ENCODE measurements at regions not wholly inside any gene's neighbourhood (a gene's known extent, or its start where the extent isn't known, plus 50 kb on each side); places are given as distances from the start of the nearest gene placed in this dataset.
"Not testable (repeated sequence)": the region's sequence is repeated elsewhere in the genome, so short reads cannot be mapped to it uniquely, and the experiment has no call there.

- H3K36me3 Mint-ChIP-seq: no peaks in the 10 kb centered on the region
- Histone ChIP-seq H3K36me3 (ENCODE audit: insufficient read depth, low read length) (no peaks in the 10 kb centered on the region), H3K4me3 (ENCODE audit: low read length) (no peak overlapping the region), H3K27ac (ENCODE audit: low read depth, low read length) (no peak overlapping the region), H3K27me3 (ENCODE audit: insufficient read depth, low read length, poor library complexity, severe bottlenecking) (no peaks in the 10 kb centered on the region), H3K4me1 (ENCODE audit: insufficient read depth, low read length) (no peaks in the 10 kb centered on the region), H3K9me3 (ENCODE audit: low read length) (no peaks in the 10 kb centered on the region)
- peaks cover 2 to 18% of the 10 kb centered on the region in 2 donors for H3K27me3 Mint-ChIP-seq
- H3K4me3 Mint-ChIP-seq: no peak overlapping the region
- no peak overlapping the region for H3K27ac Mint-ChIP-seq
- no peaks in the 10 kb centered on the region for H3K4me1 Mint-ChIP-seq
- no peaks in the 10 kb centered on the region for H3K9me3 Mint-ChIP-seq
- DNase-seq: no peak
- ChIA-PET CTCF (no interaction called here), POLR2A (no interaction called here)
Measured at GRCh38 chr10:21463436-21463835, 62.0 kb downstream of the SKIDA1 start.

DNA sequence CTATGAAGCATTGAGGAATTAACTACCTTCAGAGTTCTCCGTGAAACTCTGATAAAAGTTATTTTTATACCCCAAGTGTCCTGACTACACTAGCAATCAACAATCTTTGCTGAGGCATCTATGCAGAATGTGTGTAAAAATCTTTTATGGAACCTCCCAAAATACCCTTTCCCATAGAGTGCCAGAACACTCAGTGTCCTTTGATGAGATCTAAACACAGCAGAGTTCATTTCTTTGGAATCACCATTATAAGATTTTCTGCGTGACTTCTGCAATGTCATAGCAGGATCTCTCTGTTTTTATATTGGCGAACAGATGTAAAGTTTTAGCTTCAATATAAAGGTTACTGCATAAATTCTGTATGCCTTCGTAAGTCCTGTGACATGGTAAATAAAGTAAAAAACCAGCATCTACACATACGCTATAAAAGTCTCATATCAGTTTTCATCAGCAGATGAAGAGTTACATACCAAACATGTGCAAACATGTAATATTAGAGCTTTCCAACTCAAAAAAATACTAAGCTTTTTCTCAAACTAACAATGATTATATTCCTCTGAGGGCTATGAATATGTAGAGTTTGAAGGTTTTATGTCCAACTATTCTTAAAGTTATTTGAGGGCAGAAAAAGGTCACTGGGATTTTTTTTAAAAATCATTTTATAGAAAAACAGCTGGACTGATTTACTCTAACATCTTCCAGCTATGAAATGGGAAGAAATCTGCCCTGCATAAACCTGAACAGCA is 67.2 kb downstream of the SKIDA1 start:
- CTCF ChIA-PET: no interaction called here
- Mint-ChIP-seq H3K4me1 (no peaks in the 10 kb centered on the region), H3K36me3 (no peaks in the 10 kb centered on the region), H3K27ac (no peak overlapping the region), H3K27me3 (peaks cover 6 to 40% of the 10 kb centered on the region in 2 donors), H3K9me3 (peaks cover 0 to 6% (median 1%) of the 10 kb centered on the region in 5 donors), H3K4me3 (no peak overlapping the region)
- H3K36me3 ChIP-seq (ENCODE audit: insufficient read depth, low read length): no peaks in the 10 kb centered on the region
- H3K27ac ChIP-seq (ENCODE audit: low read depth, low read length): no peak overlapping the region
- H3K4me3 ChIP-seq (ENCODE audit: low read length): no peak overlapping the region
- POLR2A ChIA-PET: no interaction called here
- H3K4me1 ChIP-seq (ENCODE audit: insufficient read depth, low read length): no peaks in the 10 kb centered on the region
- DNase-seq: no peak
- no peaks in the 10 kb centered on the region for H3K9me3 ChIP-seq (ENCODE audit: low read length)
- H3K27me3 ChIP-seq (ENCODE audit: insufficient read depth, low read length, poor library complexity, severe bottlenecking): peaks cover 6% of the 10 kb centered on the region

GRCh38 chr10:21456160-21456559 is 69.3 kb downstream of the SKIDA1 start:
- H3K27me3 ChIP-seq (ENCODE audit: insufficient read depth, low read length, poor library complexity, severe bottlenecking): peaks cover 6% of the 10 kb centered on the region
- H3K4me3 ChIP-seq (ENCODE audit: low read length): no peak overlapping the region
- H3K9me3 ChIP-seq (ENCODE audit: low read length): no peaks in the 10 kb centered on the region
- Mint-ChIP-seq H3K9me3 (peaks cover 0 to 6% (median 1%) of the 10 kb centered on the region in 5 donors), H3K27ac (no peak overlapping the region), H3K4me3 (no peak overlapping the region), H3K27me3 (peaks cover 9 to 38% of the 10 kb centered on the region in 2 donors), H3K4me1 (no peaks in the 10 kb centered on the region), H3K36me3 (no peaks in the 10 kb centered on the region)
- POLR2A ChIA-PET: no interaction called here
- no peaks in the 10 kb centered on the region for H3K36me3 ChIP-seq (ENCODE audit: insufficient read depth, low read length)
- DNase-seq: no peak
- no peak overlapping the region for H3K27ac ChIP-seq (ENCODE audit: low read depth, low read length)
- CTCF ChIA-PET: no interaction called here
- H3K4me1 ChIP-seq (ENCODE audit: insufficient read depth, low read length): no peaks in the 10 kb centered on the region

- ChIA-PET CTCF (no interaction called here), POLR2A (no interaction called here)
- no peak overlapping the region for H3K27ac Mint-ChIP-seq
- H3K4me1 Mint-ChIP-seq: no peaks in the 10 kb centered on the region
- Histone ChIP-seq H3K27ac (ENCODE audit: low read depth, low read length) (no peak overlapping the region), H3K4me3 (ENCODE audit: low read length) (no peak overlapping the region), H3K4me1 (ENCODE audit: insufficient read depth, low read length) (no peaks in the 10 kb centered on the region), H3K9me3 (ENCODE audit: low read length) (no peaks in the 10 kb centered on the region), H3K36me3 (ENCODE audit: insufficient read depth, low read length) (no peaks in the 10 kb centered on the region), H3K27me3 (ENCODE audit: insufficient read depth, low read length, poor library complexity, severe bottlenecking) (peaks cover 6% of the 10 kb centered on the region)
- no peak overlapping the region for H3K4me3 Mint-ChIP-seq
- no peaks in the 10 kb centered on the region for H3K36me3 Mint-ChIP-seq
- no peak for DNase-seq
- H3K9me3 Mint-ChIP-seq: peaks cover 0 to 6% (median 3%) of the 10 kb centered on the region in 5 donors
- H3K27me3 Mint-ChIP-seq: peaks cover 7 to 42% of the 10 kb centered on the region in 2 donors
Measured at GRCh38 chr10:21452203-21452602, 73.3 kb downstream of the SKIDA1 start.

GRCh38 chr10:21449288-21449966 is 76.1 kb downstream of the SKIDA1 start:
- Mint-ChIP-seq H3K4me1 (no peaks in the 10 kb centered on the region), H3K4me3 (no peak overlapping the region), H3K27me3 (peaks cover 6 to 31% of the 10 kb centered on the region in 2 donors), H3K36me3 (peaks cover 0 to 2% (median 0%) of the 10 kb centered on the region in 3 donors), H3K9me3 (peaks cover 0 to 3% (median 0%) of the 10 kb centered on the region in 5 donors), H3K27ac (no peak overlapping the region)
- Histone ChIP-seq H3K4me1 (ENCODE audit: insufficient read depth, low read length) (no peaks in the 10 kb centered on the region), H3K27ac (ENCODE audit: low read depth, low read length) (no peak overlapping the region), H3K4me3 (ENCODE audit: low read length) (no peak overlapping the region), H3K9me3 (ENCODE audit: low read length) (no peaks in the 10 kb centered on the region), H3K27me3 (ENCODE audit: insufficient read depth, low read length, poor library complexity, severe bottlenecking) (peaks cover 2% of the 10 kb centered on the region), H3K36me3 (ENCODE audit: insufficient read depth, low read length) (no peaks in the 10 kb centered on the region)
- DNase-seq: no peak
- CTCF ChIA-PET: no interaction called here
- POLR2A ChIA-PET: no interaction called here

DNA sequence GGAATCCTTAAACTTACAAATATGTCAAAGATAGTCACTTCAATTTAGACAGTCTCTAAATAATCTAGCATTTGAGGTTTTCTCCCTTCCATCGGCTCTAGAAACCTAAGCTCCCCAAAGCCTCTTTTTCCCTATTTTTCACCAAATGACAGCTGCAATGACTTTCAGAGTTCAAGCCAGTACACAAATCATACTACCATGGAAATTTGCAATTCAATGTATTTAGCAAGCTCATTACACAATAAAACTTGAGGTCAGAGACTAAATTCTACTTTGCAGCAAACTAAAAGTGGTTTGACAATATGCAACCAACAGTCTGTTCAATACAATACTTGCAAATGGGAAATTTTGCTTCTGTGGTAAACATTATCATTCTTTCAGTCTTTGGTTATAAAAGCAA is 80.3 kb downstream of the SKIDA1 start:
- H3K27ac ChIP-seq (ENCODE audit: low read depth, low read length): no peak overlapping the region
- no peak for DNase-seq
- no peaks in the 10 kb centered on the region for H3K27me3 ChIP-seq (ENCODE audit: insufficient read depth, low read length, poor library complexity, severe bottlenecking)
- Mint-ChIP-seq H3K36me3 (peaks cover 0 to 2% (median 0%) of the 10 kb centered on the region in 3 donors), H3K4me3 (no peak overlapping the region), H3K4me1 (no peaks in the 10 kb centered on the region), H3K9me3 (peaks cover 0 to 3% (median 0%) of the 10 kb centered on the region in 5 donors), H3K27me3 (peaks cover 0 to 16% of the 10 kb centered on the region in 2 donors), H3K27ac (no peak overlapping the region)
- no peaks in the 10 kb centered on the region for H3K4me1 ChIP-seq (ENCODE audit: insufficient read depth, low read length)
- no peaks in the 10 kb centered on the region for H3K9me3 ChIP-seq (ENCODE audit: low read length)
- no peaks in the 10 kb centered on the region for H3K36me3 ChIP-seq (ENCODE audit: insufficient read depth, low read length)
- ChIA-PET POLR2A (no interaction called here), CTCF (no interaction called here)
- no peak overlapping the region for H3K4me3 ChIP-seq (ENCODE audit: low read length)

- CTCF ChIA-PET: no interaction called here
- Mint-ChIP-seq H3K4me1 (no peaks in the 10 kb centered on the region), H3K4me3 (no peak overlapping the region), H3K36me3 (no peaks in the 10 kb centered on the region), H3K27me3 (no peaks in the 10 kb centered on the region), H3K9me3 (no peaks in the 10 kb centered on the region), H3K27ac (no peak overlapping the region)
- H3K4me3 ChIP-seq (ENCODE audit: low read length): no peak overlapping the region
- no peak overlapping the region for H3K27ac ChIP-seq (ENCODE audit: low read depth, low read length)
- no peaks in the 10 kb centered on the region for H3K27me3 ChIP-seq (ENCODE audit: insufficient read depth, low read length, poor library complexity, severe bottlenecking)
- POLR2A ChIA-PET: no interaction called here
- no peak for DNase-seq
- no peaks in the 10 kb centered on the region for H3K4me1 ChIP-seq (ENCODE audit: insufficient read depth, low read length)
- H3K36me3 ChIP-seq (ENCODE audit: insufficient read depth, low read length): no peaks in the 10 kb centered on the region
- no peaks in the 10 kb centered on the region for H3K9me3 ChIP-seq (ENCODE audit: low read length)
Measured at GRCh38 chr10:21441625-21442024, 83.9 kb downstream of the SKIDA1 start.

DNA sequence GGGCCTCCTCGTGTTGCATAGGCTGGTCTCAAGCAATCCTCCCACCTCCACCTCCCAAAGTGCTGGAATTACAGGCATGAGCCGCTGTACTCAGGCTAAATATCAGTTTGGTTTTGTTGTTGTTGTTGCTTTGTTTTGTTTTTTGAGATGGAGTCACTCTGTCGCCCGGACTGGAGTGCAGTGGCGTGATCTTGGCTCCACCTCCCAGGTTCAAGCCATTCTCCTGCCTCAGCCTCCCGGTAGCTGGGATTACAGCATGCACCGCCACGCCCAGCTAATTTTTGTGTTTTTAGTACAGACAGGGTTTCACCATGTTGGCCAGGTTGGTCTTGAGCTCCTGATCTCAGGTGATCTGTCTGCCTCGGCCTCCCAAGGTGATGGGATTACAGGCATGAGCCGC is 86.6 kb downstream of the SKIDA1 start:
- H3K27ac Mint-ChIP-seq; H3K36me3 Mint-ChIP-seq; H3K9me3 ChIP-seq (ENCODE audit: low read length); H3K4me3 ChIP-seq (ENCODE audit: low read length); H3K27ac ChIP-seq (ENCODE audit: low read depth, low read length); DNase-seq; H3K4me1 ChIP-seq (ENCODE audit: insufficient read depth, low read length); H3K36me3 ChIP-seq (ENCODE audit: insufficient read depth, low read length); H3K27me3 ChIP-seq (ENCODE audit: insufficient read depth, low read length, poor library complexity, severe bottlenecking); H3K9me3 Mint-ChIP-seq; H3K4me3 Mint-ChIP-seq; H3K4me1 Mint-ChIP-seq; H3K27me3 Mint-ChIP-seq: not testable (repeated sequence)
- POLR2A ChIA-PET: interaction anchor here (0.6 kb wide), 1 partner anchor 12 kb away, joined by 4 read pairs; no protein-coding TSS in a partner anchor
- CTCF ChIA-PET: interaction anchor here (0.9 kb wide), 1 partner anchor 23 kb away, joined by 3 read pairs; no protein-coding TSS in a partner anchor

Measured in CD8-positive, alpha-beta memory T cell (primary cell).